ENCODE measurements at regions not wholly inside any gene's neighbourhood (a gene's known extent, or its start where the extent isn't known, plus 50 kb on each side); places are given as distances from the start of the nearest gene placed in this dataset.

GRCh38 chr18:24934258-24934932 lies 417.6 kb downstream of the ZNF521 start:
- TF ChIP-seq CTCF (conservative IDR thresholded peaks at IDR 0.05) (no peak), ZFX (IDR thresholded peaks at IDR 0.05) (no peak)

DNA sequence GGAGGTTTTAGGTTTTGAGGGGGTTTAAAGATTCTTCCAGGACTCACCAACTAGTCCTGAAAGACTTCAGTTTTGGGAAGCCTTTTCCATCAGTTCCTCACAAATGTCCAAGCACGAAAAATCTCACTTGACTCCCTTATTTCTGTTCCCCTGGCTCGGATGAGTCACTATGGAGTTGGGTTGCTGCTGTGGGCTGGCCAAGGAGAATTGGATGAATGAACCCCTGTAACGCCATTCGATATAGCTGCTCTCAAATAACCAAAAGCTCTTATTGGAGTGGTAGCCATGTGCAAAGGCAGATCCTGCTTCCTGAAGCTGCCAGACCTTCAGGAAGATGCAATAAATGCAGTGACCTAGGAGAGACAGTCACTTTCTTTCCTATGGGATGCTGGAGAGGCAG lies 417.0 kb downstream of the ZNF521 start:
- TF ChIP-seq ZFX (IDR thresholded peaks at IDR 0.05) (no peak), CTCF (conservative IDR thresholded peaks at IDR 0.05) (no peak)
- H3K27ac ChIP-seq = no peak overlapping the region

More at GRCh38 chr18:24934258-24934932, 417.6 kb downstream of the ZNF521 start:
- H3K27ac ChIP-seq = no peak overlapping the region

DNA sequence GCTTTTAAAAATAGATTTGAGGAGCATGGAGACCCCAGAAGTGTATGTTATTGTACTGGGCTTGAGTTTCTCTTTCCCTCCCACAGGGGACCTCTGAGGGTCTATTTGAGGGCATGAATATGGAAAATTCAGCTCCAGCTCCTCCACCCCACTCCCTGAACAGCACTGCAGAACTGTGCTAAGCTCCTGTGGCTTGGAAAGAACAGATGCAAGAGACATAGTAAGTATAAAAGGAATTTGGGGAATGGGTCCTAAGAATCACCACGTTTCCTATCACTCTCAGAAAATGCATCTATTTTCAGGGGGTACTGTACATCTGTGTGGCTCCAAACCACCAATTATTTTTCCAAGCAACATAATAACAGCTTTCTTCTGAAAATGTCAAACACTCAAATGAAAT lies 416.1 kb downstream of the ZNF521 start:
- TF ChIP-seq CTCF (conservative IDR thresholded peaks at IDR 0.05) (no peak), ZFX (IDR thresholded peaks at IDR 0.05) (no peak)
- no peak overlapping the region for H3K27ac ChIP-seq

GRCh38 chr18:24936691-24937090 lies 415.3 kb downstream of the ZNF521 start:
- no peak for TF ChIP-seq CTCF (conservative IDR thresholded peaks at IDR 0.05)
- H3K27ac ChIP-seq = no peak overlapping the region

- no peak overlapping the region for H3K27ac ChIP-seq
- TF ChIP-seq ZFX (IDR thresholded peaks at IDR 0.05) = no peak
- no peak for TF ChIP-seq CTCF (conservative IDR thresholded peaks at IDR 0.05)
Measured at GRCh38 chr18:24937639-24938275, 414.2 kb downstream of the ZNF521 start.

GRCh38 chr18:24940416-24940815 lies 411.6 kb downstream of the ZNF521 start:
- TF ChIP-seq CTCF (conservative IDR thresholded peaks at IDR 0.05) = no peak
- no peak for TF ChIP-seq ZFX (IDR thresholded peaks at IDR 0.05)
- no peak overlapping the region for H3K27ac ChIP-seq

DNA sequence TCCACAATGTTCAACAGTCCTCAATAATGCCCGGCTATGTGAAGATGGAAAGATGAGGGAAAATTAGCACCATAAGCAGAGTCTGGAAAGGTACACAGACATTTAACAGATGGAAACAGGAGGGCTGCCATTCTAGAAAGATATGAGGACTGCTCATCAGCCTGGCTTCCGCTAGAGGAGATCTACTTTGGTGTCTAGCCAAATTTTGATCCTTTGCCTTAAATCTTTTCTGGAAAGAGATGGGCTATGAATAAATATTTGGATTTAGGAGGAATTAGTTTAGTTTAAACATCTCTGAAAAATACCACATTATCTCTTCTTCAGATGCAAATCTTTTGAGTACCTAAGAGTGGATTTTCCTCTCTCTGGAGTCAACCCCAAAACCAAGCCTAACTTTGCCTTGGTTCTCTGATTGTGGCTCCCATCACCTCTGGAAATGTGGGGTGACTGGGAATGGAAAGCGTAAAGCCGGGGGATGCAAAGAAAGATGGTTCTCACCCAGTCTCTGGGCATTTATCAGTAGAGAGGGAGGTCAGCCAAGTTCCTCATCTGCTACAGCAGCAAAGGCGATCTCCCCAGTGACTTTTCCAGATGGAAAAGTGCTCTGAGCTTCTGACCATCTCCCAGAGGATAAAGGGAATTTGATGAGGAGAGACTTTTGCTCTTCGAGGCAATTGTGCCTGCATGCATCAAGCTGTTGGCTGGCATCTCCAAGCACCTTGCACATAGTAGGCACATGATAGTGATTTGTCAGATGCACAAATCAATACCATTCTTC lies 410.6 kb downstream of the ZNF521 start:
- TF ChIP-seq CTCF (conservative IDR thresholded peaks at IDR 0.05) (no peak), ZFX (IDR thresholded peaks at IDR 0.05) (no peak)

More for the DNA sequence above, 410.6 kb downstream of the ZNF521 start:
- H3K27ac ChIP-seq = no peak overlapping the region
